ENCODE measurements at regions not wholly inside any gene's neighbourhood (a gene's known extent, or its start where the extent isn't known, plus 50 kb on each side); places are given as distances from the start of the nearest gene placed in this dataset.
"Not testable (repeated sequence)": the region's sequence is repeated elsewhere in the genome, so short reads cannot be mapped to it uniquely, and the experiment has no call there.

DNA sequence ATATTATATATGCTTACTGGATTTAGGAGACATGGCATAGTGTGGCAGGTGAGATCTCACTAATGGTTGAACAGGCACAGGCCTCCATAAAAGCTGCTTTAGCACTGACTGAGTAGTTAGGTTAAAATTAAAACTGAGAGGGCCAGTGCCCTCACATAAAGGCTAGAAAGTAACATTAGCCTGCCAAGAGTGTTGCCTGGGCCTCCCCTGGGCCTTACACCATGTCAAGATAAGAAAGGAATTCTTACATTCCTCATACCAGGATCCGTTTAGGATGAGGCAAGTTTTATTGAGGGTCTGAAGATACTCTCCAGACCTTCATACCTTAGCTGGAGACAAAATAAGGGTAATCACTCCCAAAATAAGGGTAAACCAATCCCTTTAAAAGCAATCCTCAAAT, 1011.8 kb downstream of the PLA2G4A start:
- H3K27ac ChIP-seq (ENCODE audit: low read depth, low read length): no peak overlapping the region
- no peaks in the 10 kb centered on the region for H3K79me2 ChIP-seq (ENCODE audit: control insufficient read depth, insufficient read depth, low read length)
- peak; percentile 81 for DNase-seq
- no peak overlapping the region for H3K18ac ChIP-seq (ENCODE audit: low read length)
- H4K5ac ChIP-seq (ENCODE audit: low read length): no peak overlapping the region
- H3K27me3 ChIP-seq (ENCODE audit: insufficient read depth, low read length, poor library complexity): no peaks in the 10 kb centered on the region
- no peak overlapping the region for H3K23ac ChIP-seq (ENCODE audit: low read length)
- H3K36me3 ChIP-seq (ENCODE audit: control insufficient read depth, insufficient read depth, low read length): no peaks in the 10 kb centered on the region
- no peak overlapping the region for H3K4me3 ChIP-seq (ENCODE audit: low read length)
- H2BK15ac ChIP-seq (replicated peaks; ENCODE audit: low read depth): no peak overlapping the region
- no peak overlapping the region for H2BK120ac ChIP-seq (ENCODE audit: low read depth, low read length)
- no peak overlapping the region for H2BK5ac ChIP-seq (ENCODE audit: low read length)
- no peaks in the 10 kb centered on the region for H3K4me1 ChIP-seq (ENCODE audit: control insufficient read depth, low read depth, low read length)
- H3K9ac ChIP-seq (ENCODE audit: low read length): no peak overlapping the region
- no peak overlapping the region for H2AK5ac ChIP-seq (ENCODE audit: low read length)
- no peak overlapping the region for H3K4me2 ChIP-seq (ENCODE audit: low read length)
- no peaks in the 10 kb centered on the region for H3K79me1 ChIP-seq (ENCODE audit: low read length)
- H3K4ac ChIP-seq (ENCODE audit: low read depth, low read length): no peak overlapping the region
- H3K56ac ChIP-seq (ENCODE audit: low read length): no peak overlapping the region
- no CpG with 5 or more reads among the region's 1 CpG for WGBS (ENCODE audit: extremely low coverage, insufficient coverage, low lambda C conversion rate)
- H4K8ac ChIP-seq (ENCODE audit: low read depth, low read length): no peak overlapping the region

DNA sequence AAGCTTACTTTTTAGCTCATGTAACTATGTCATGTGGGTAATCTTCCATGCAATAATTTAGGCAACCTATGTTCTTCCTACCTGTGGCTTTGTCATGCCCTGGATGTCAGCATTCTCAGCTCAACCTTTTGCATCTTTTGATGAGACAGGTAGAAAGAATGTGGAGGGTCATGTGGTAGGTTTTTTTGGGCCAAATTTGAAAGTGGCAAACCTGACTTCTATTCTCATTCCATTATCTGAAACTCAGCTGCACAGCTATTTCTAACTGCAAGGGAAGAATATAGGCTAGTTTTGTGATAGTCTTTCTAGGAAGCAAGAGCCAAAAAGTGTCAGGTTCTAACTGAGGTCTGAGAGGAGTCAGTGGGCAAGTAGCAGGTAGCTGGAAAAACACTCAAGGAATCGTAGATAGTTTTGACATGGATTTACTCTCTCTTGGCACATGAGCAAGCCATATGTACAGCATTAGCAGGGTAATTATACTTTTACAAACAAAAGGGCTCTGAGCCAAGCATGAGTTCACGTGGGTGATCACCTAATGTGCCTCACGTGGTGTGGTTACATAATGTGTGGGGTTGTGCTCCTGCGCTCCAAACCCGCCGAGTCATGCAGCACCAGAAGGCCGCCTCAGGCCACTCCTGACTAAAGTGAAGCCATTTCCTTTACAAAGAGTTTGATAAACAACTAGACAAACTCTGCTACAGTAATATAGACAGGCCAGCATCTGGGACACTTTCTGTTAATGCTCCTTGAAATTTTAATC, 1013.8 kb downstream of the PLA2G4A start:
- Histone ChIP-seq H3K4me2 (ENCODE audit: low read length) (no peak overlapping the region), H3K23ac (ENCODE audit: low read length) (no peak overlapping the region), H2BK120ac (ENCODE audit: low read depth, low read length) (no peak overlapping the region), H2AK5ac (ENCODE audit: low read length) (no peak overlapping the region), H3K56ac (ENCODE audit: low read length) (no peak overlapping the region), H2BK5ac (ENCODE audit: low read length) (no peak overlapping the region), H3K18ac (ENCODE audit: low read length) (no peak overlapping the region), H3K27ac (ENCODE audit: low read depth, low read length) (no peak overlapping the region), H3K27me3 (ENCODE audit: insufficient read depth, low read length, poor library complexity) (no peaks in the 10 kb centered on the region), H4K5ac (ENCODE audit: low read length) (no peak overlapping the region), H3K4ac (ENCODE audit: low read depth, low read length) (no peak overlapping the region), H3K36me3 (ENCODE audit: control insufficient read depth, insufficient read depth, low read length) (no peaks in the 10 kb centered on the region), H3K4me3 (ENCODE audit: low read length) (no peak overlapping the region), H3K79me1 (ENCODE audit: low read length) (no peaks in the 10 kb centered on the region), H2BK15ac (replicated peaks; ENCODE audit: low read depth) (no peak overlapping the region), H3K9ac (ENCODE audit: low read length) (no peak overlapping the region), H4K8ac (ENCODE audit: low read depth, low read length) (no peak overlapping the region), H3K4me1 (ENCODE audit: control insufficient read depth, low read depth, low read length) (no peaks in the 10 kb centered on the region), H3K79me2 (ENCODE audit: control insufficient read depth, insufficient read depth, low read length) (no peaks in the 10 kb centered on the region)
- no CpG with 5 or more reads among the region's 7 CpGs for whole genome bisulfite sequencing (ENCODE audit: extremely low coverage, insufficient coverage, low lambda C conversion rate)
- DNase-seq: peak; percentile 56

DNA sequence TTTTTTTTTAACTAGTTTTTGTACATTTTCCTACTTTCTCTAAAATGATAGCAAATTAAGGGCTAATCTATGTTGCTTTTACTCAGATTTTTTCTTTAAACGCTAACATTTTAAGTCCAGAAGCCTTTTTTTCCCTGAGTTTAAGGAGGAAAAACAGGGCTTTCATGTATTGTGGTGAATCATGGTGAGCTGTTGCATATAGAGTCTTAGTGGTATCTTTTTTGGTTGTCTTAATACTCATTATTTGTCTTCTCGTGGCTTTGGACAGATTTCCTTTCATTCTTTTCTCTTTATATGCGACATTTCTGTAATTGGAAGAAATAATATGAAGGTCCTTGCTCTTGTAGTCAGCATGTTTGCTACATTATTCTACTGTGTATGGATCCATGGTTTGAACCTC, 1015.6 kb downstream of the PLA2G4A start:
- H2BK15ac ChIP-seq (replicated peaks; ENCODE audit: low read depth): no peak overlapping the region
- no peak overlapping the region for H3K23ac ChIP-seq (ENCODE audit: low read length)
- H3K9ac ChIP-seq (ENCODE audit: low read length): no peak overlapping the region
- H3K27ac ChIP-seq (ENCODE audit: low read depth, low read length): no peak overlapping the region
- H3K79me1 ChIP-seq (ENCODE audit: low read length): no peaks in the 10 kb centered on the region
- H2AK5ac ChIP-seq (ENCODE audit: low read length): no peak overlapping the region
- H3K4me1 ChIP-seq (ENCODE audit: control insufficient read depth, low read depth, low read length): no peaks in the 10 kb centered on the region
- no peak overlapping the region for H3K56ac ChIP-seq (ENCODE audit: low read length)
- no peak overlapping the region for H3K4me3 ChIP-seq (ENCODE audit: low read length)
- no peaks in the 10 kb centered on the region for H3K79me2 ChIP-seq (ENCODE audit: control insufficient read depth, insufficient read depth, low read length)
- no peak overlapping the region for H4K8ac ChIP-seq (ENCODE audit: low read depth, low read length)
- H4K5ac ChIP-seq (ENCODE audit: low read length): no peak overlapping the region
- H3K36me3 ChIP-seq (ENCODE audit: control insufficient read depth, insufficient read depth, low read length): no peaks in the 10 kb centered on the region
- H3K27me3 ChIP-seq (ENCODE audit: insufficient read depth, low read length, poor library complexity): no peaks in the 10 kb centered on the region
- H3K4ac ChIP-seq (ENCODE audit: low read depth, low read length): no peak overlapping the region
- H2BK5ac ChIP-seq (ENCODE audit: low read length): no peak overlapping the region
- DNase-seq: no peak
- no peak overlapping the region for H3K18ac ChIP-seq (ENCODE audit: low read length)
- H3K4me2 ChIP-seq (ENCODE audit: low read length): no peak overlapping the region
- no peak overlapping the region for H2BK120ac ChIP-seq (ENCODE audit: low read depth, low read length)
- WGBS (ENCODE audit: extremely low coverage, insufficient coverage, low lambda C conversion rate): no CpG with 5 or more reads among the region's 3 CpGs

DNA sequence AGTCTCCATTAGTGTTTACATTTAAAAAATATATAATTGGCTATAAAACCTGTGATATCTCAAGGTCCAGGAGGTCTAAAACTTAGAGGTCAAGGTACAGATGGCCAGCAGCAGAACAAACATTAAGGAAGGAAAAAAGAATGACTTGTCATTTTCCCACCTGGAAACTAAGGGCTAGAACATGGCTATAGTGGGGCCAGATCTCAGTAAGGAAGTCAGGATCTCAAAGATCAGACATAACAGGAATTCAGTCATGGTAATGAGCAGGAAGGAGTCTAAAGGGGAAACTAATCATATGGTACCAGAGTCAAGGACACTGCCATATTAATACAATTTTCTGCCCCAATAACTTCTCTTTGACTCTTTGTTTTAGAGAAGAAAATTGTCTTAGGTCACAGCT, 1018.8 kb downstream of the PLA2G4A start:
- no peak overlapping the region for H2BK5ac ChIP-seq (ENCODE audit: low read length)
- H3K36me3 ChIP-seq (ENCODE audit: control insufficient read depth, insufficient read depth, low read length): no peaks in the 10 kb centered on the region
- no peak overlapping the region for H3K27ac ChIP-seq (ENCODE audit: low read depth, low read length)
- H2AK5ac ChIP-seq (ENCODE audit: low read length): no peak overlapping the region
- no peak overlapping the region for H4K8ac ChIP-seq (ENCODE audit: low read depth, low read length)
- H3K4ac ChIP-seq (ENCODE audit: low read depth, low read length): no peak overlapping the region
- H3K9ac ChIP-seq (ENCODE audit: low read length): no peak overlapping the region
- no peak overlapping the region for H3K23ac ChIP-seq (ENCODE audit: low read length)
- H3K4me3 ChIP-seq (ENCODE audit: low read length): no peak overlapping the region
- H3K18ac ChIP-seq (ENCODE audit: low read length): no peak overlapping the region
- no peak overlapping the region for H2BK15ac ChIP-seq (replicated peaks; ENCODE audit: low read depth)
- no peaks in the 10 kb centered on the region for H3K79me2 ChIP-seq (ENCODE audit: control insufficient read depth, insufficient read depth, low read length)
- H4K5ac ChIP-seq (ENCODE audit: low read length): no peak overlapping the region
- H3K79me1 ChIP-seq (ENCODE audit: low read length): no peaks in the 10 kb centered on the region
- H3K56ac ChIP-seq (ENCODE audit: low read length): no peak overlapping the region
- H3K4me1 ChIP-seq (ENCODE audit: control insufficient read depth, low read depth, low read length): no peaks in the 10 kb centered on the region
- no peak overlapping the region for H3K4me2 ChIP-seq (ENCODE audit: low read length)
- no peak for DNase-seq
- H3K27me3 ChIP-seq (ENCODE audit: insufficient read depth, low read length, poor library complexity): no peaks in the 10 kb centered on the region
- H2BK120ac ChIP-seq (ENCODE audit: low read depth, low read length): no peak overlapping the region

DNA sequence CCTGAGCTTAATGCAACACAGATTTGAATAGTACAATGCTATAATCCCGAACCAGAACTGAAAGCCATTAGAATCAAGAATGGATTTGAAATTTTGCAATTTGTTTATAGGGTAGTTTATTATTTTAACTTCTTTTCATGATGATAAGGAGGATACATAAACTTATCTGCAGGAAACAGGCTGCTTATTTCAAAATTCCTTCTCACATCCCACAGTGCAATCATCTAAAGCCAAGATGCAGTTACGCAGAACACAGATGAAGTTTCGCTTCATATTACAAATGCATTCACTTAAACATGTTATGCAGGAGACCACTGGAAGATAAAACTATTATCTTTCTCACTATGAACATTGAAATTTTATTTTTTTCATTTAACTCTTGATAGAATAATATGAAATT, 1019.6 kb downstream of the PLA2G4A start:
- Histone ChIP-seq H3K18ac (ENCODE audit: low read length) (no peak overlapping the region), H3K27me3 (ENCODE audit: insufficient read depth, low read length, poor library complexity) (no peaks in the 10 kb centered on the region), H3K23ac (ENCODE audit: low read length) (no peak overlapping the region), H3K4me3 (ENCODE audit: low read length) (no peak overlapping the region), H3K27ac (ENCODE audit: low read depth, low read length) (no peak overlapping the region), H2BK5ac (ENCODE audit: low read length) (no peak overlapping the region), H3K36me3 (ENCODE audit: control insufficient read depth, insufficient read depth, low read length) (no peaks in the 10 kb centered on the region), H3K9ac (ENCODE audit: low read length) (no peak overlapping the region), H4K8ac (ENCODE audit: low read depth, low read length) (no peak overlapping the region), H2BK15ac (replicated peaks; ENCODE audit: low read depth) (no peak overlapping the region), H3K56ac (ENCODE audit: low read length) (no peak overlapping the region), H2BK120ac (ENCODE audit: low read depth, low read length) (no peak overlapping the region), H3K79me1 (ENCODE audit: low read length) (no peaks in the 10 kb centered on the region), H3K79me2 (ENCODE audit: control insufficient read depth, insufficient read depth, low read length) (no peaks in the 10 kb centered on the region), H3K4ac (ENCODE audit: low read depth, low read length) (no peak overlapping the region), H3K4me2 (ENCODE audit: low read length) (no peak overlapping the region), H2AK5ac (ENCODE audit: low read length) (no peak overlapping the region), H4K5ac (ENCODE audit: low read length) (no peak overlapping the region), H3K4me1 (ENCODE audit: control insufficient read depth, low read depth, low read length) (no peaks in the 10 kb centered on the region)
- WGBS (ENCODE audit: extremely low coverage, insufficient coverage, low lambda C conversion rate): no CpG with 5 or more reads among the region's 3 CpGs
- DNase-seq: no peak

DNA sequence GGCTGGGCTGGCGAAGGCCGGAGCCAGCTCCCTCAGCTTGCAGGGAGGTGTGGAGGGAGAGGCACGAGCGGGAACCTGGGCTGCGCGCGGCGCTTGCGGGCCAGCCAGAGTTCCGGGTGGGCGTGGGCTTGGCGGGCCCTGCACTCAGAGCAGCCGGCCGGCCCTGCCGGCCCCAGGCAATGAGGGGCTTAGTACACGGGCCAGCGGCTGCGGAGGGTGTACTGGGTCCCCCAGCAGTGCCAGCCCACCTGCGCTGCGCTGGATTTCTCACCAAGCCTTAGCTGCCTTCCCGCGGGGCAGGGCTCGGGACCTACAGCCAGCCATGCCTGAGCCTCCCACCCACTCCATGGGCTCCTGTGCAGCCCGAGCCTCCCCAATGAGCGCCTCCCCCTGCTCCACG, 1021.4 kb downstream of the PLA2G4A start:
- not testable (repeated sequence) for H3K9ac ChIP-seq (ENCODE audit: low read length); H3K4me3 ChIP-seq (ENCODE audit: low read length); H2AK5ac ChIP-seq (ENCODE audit: low read length); H3K4ac ChIP-seq (ENCODE audit: low read depth, low read length); H3K36me3 ChIP-seq (ENCODE audit: control insufficient read depth, insufficient read depth, low read length); H2BK5ac ChIP-seq (ENCODE audit: low read length); H3K4me1 ChIP-seq (ENCODE audit: control insufficient read depth, low read depth, low read length); H3K56ac ChIP-seq (ENCODE audit: low read length); H3K27ac ChIP-seq (ENCODE audit: low read depth, low read length); H4K5ac ChIP-seq (ENCODE audit: low read length); H3K18ac ChIP-seq (ENCODE audit: low read length); H3K79me2 ChIP-seq (ENCODE audit: control insufficient read depth, insufficient read depth, low read length); H2BK15ac ChIP-seq (replicated peaks; ENCODE audit: low read depth); DNase-seq; H3K27me3 ChIP-seq (ENCODE audit: insufficient read depth, low read length, poor library complexity); H3K4me2 ChIP-seq (ENCODE audit: low read length); H2BK120ac ChIP-seq (ENCODE audit: low read depth, low read length); H3K79me1 ChIP-seq (ENCODE audit: low read length); H3K23ac ChIP-seq (ENCODE audit: low read length); H4K8ac ChIP-seq (ENCODE audit: low read depth, low read length)
- WGBS (ENCODE audit: extremely low coverage, insufficient coverage, low lambda C conversion rate): no CpG with 5 or more reads among the region's 26 CpGs
